Endothelial cell of umbilical vein (primary cell): ENCODE measurements at regions not wholly inside any gene's neighbourhood (a gene's known extent, or its start where the extent isn't known, plus 50 kb on each side); places are given as distances from the start of the nearest gene placed in this dataset.

Experiments used
- EZH2 ChIP-seq: IDR thresholded peaks from 2 replicates; pipeline ENCODE4 v1.6.1; 2012; ENCODE audit warnings: borderline replicate concordance, low read depth, mild to moderate bottlenecking, moderate library complexity, low read length, inconsistent platforms; ENCODE audit not compliant: severe bottlenecking
- JUN ChIP-seq: IDR thresholded peaks from 2 replicates; pipeline ENCODE4 v1.6.1; 2011; ENCODE audit warnings: borderline replicate concordance, low read depth; ENCODE audit not compliant: insufficient read length, insufficient read depth
- MAX ChIP-seq: IDR thresholded peaks from 2 replicates; pipeline ENCODE4 v1.6.1; 2011; ENCODE audit not compliant: insufficient read depth, insufficient read length
- POLR2A ChIP-seq: IDR thresholded peaks from 2 replicates; pipeline ENCODE4 v1.6.1; 2012; ENCODE audit warnings: low read depth, mild to moderate bottlenecking, control low read depth, low read length
- POLR2AphosphoS5 ChIP-seq: IDR thresholded peaks from 2 replicates; pipeline ENCODE4 v1.6.1; 2012; ENCODE audit warnings: low read depth, mild to moderate bottlenecking, control low read depth, low read length, moderate library complexity; ENCODE audit not compliant: insufficient read depth
- TF ChIP-seq, protein P1 (sequence below), 2 donors: IDR thresholded peaks; 1 replicate in 1 of 2; 2 replicates in 1 of 2; pipeline ENCODE4 v1.5.1; 2011; ENCODE audit warnings: low read length in 2 of 2, mild to moderate bottlenecking in 2 of 2, moderate library complexity in 2 of 2, control low read depth in 1 of 2, inconsistent platforms in 1 of 2, low read depth in 1 of 2; ENCODE audit not compliant: insufficient read depth in 1 of 2; ENCODE audit errors: extremely low read depth in 1 of 2

- no peak for TF ChIP-seq MAX
- TF ChIP-seq, protein P1, sequence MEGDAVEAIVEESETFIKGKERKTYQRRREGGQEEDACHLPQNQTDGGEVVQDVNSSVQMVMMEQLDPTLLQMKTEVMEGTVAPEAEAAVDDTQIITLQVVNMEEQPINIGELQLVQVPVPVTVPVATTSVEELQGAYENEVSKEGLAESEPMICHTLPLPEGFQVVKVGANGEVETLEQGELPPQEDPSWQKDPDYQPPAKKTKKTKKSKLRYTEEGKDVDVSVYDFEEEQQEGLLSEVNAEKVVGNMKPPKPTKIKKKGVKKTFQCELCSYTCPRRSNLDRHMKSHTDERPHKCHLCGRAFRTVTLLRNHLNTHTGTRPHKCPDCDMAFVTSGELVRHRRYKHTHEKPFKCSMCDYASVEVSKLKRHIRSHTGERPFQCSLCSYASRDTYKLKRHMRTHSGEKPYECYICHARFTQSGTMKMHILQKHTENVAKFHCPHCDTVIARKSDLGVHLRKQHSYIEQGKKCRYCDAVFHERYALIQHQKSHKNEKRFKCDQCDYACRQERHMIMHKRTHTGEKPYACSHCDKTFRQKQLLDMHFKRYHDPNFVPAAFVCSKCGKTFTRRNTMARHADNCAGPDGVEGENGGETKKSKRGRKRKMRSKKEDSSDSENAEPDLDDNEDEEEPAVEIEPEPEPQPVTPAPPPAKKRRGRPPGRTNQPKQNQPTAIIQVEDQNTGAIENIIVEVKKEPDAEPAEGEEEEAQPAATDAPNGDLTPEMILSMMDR (IDR thresholded peaks at IDR 0.05; ENCODE audit: extremely low read depth in 1 of 2, insufficient read depth in 1 of 2, low read depth in 1 of 2, low read length in 2 of 2): no peak
- TF ChIP-seq JUN: no peak
- TF ChIP-seq POLR2AphosphoS5: no peak
- no peak for TF ChIP-seq EZH2
- TF ChIP-seq POLR2A: no peak
These were observed 614.5 kb downstream of the PKHD1 start for GRCh38 chr6:51472745-51473487.
